Esophagus muscularis mucosa (tissue), 4 donors: ENCODE measurements at regions not wholly inside any gene's neighbourhood (a gene's known extent, or its start where the extent isn't known, plus 50 kb on each side); places are given as distances from the start of the nearest gene placed in this dataset.

Source experiments
- DNase-seq: peaks from one replicate; pipeline ENCODE4 v3.0.0-alpha.2; 2017; ENCODE audit errors: extremely low spot score
- H3K27ac ChIP-seq, 4 donors: fragments of 200-600 bp; sonication (generic); replicated peaks in 1 of 4; 1 replicate in 3 of 4; 2 replicates in 1 of 4; pipeline ENCODE4 v1.5.1; 2016 to 2019; ENCODE audit warnings: mild to moderate bottlenecking in 1 of 4
- H3K27me3 ChIP-seq, 4 donors: fragments of 200-600 bp; sonication (generic); one replicate each; pipeline versions ENCODE4 v1.5.1 to v1.6.0; 2016 to 2019
- H3K36me3 ChIP-seq, 4 donors: fragments of 200-600 bp; sonication (generic); one replicate each; pipeline ENCODE4 v1.5.1; 2016 to 2019
- H3K4me1 ChIP-seq, 4 donors: fragments of 200-600 bp; sonication (generic); one replicate each; pipeline ENCODE4 v1.5.1; 2016 to 2019
- H3K4me3 ChIP-seq, 4 donors: fragments of 200-600 bp; sonication (generic); 1 replicate in 2 of 4; 2 replicates in 2 of 4; pipeline ENCODE4 v1.5.1; 2016 to 2019; ENCODE audit warnings: mild to moderate bottlenecking in 4 of 4, moderate library complexity in 1 of 4
- H3K9me3 ChIP-seq, 4 donors: fragments of 200-600 bp; sonication (generic); 1 replicate in 3 of 4; 2 replicates in 1 of 4; pipeline ENCODE4 v1.5.1; 2016 to 2019
- EP300 ChIP-seq: sonication (generic); formaldehyde crosslinking; IDR thresholded peaks from one replicate; pipeline ENCODE4 v1.6.1; 2017; ENCODE audit warnings: antibody characterized with exemption
- POLR2A ChIP-seq: fragments of 450-650 bp; IDR thresholded peaks from one replicate; pipeline ENCODE4 v1.6.1; 2017; ENCODE audit warnings: antibody characterized with exemption, moderate library complexity, mild to moderate bottlenecking, low read depth
- POLR2AphosphoS5 ChIP-seq, 2 donors: sonication (generic); formaldehyde crosslinking; IDR thresholded peaks; one replicate each; pipeline ENCODE4 v1.6.1; 2017; ENCODE audit warnings: antibody characterized with exemption in 2 of 2
- WGBS: methylation state at CpG from one replicate; pipeline ENCODE4 v1.1.5; 2018; 5-methylcytosine and 5-hydroxymethylcytosine counted together
- intact Hi-C: fragments of 100-400 bp; cut with DNase I; formaldehyde crosslinking; loops from one replicate; pipeline ENCODE4 v1.15.1; 2023
- TF ChIP-seq, protein P1 (sequence below), 3 experiments: fragments of 200-600 bp in 2 of 3; fragments of 450-650 bp in 1 of 3; sonication (generic) in 2 of 3; IDR thresholded peaks; one replicate each; pipeline ENCODE4 v1.5.1; 2017 to 2019; ENCODE audit warnings: antibody characterized with exemption in 3 of 3, mild to moderate bottlenecking in 2 of 3, moderate library complexity in 1 of 3

- peaks cover 0 to 48% (median 2%) of the 10 kb centered on the region in 4 donors for H3K27me3 ChIP-seq
- DNase-seq, result no peak
- 80% methylated on average over 14 of the region's 20 CpGs for WGBS
- intact Hi-C loops, result no loop called here
- H3K9me3 ChIP-seq, result peaks cover 0 to under 1% (median 0%) of the 10 kb centered on the region in 4 donors
- H3K4me1 ChIP-seq, result peaks cover 0 to 4% (median 0%) of the 10 kb centered on the region in 4 donors
- H3K4me3 ChIP-seq, result no peak overlapping the region
- no peaks in the 10 kb centered on the region for H3K36me3 ChIP-seq
- TF ChIP-seq EP300, result no peak
- no peak for TF ChIP-seq POLR2A
- TF ChIP-seq, protein P1, sequence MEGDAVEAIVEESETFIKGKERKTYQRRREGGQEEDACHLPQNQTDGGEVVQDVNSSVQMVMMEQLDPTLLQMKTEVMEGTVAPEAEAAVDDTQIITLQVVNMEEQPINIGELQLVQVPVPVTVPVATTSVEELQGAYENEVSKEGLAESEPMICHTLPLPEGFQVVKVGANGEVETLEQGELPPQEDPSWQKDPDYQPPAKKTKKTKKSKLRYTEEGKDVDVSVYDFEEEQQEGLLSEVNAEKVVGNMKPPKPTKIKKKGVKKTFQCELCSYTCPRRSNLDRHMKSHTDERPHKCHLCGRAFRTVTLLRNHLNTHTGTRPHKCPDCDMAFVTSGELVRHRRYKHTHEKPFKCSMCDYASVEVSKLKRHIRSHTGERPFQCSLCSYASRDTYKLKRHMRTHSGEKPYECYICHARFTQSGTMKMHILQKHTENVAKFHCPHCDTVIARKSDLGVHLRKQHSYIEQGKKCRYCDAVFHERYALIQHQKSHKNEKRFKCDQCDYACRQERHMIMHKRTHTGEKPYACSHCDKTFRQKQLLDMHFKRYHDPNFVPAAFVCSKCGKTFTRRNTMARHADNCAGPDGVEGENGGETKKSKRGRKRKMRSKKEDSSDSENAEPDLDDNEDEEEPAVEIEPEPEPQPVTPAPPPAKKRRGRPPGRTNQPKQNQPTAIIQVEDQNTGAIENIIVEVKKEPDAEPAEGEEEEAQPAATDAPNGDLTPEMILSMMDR (IDR thresholded peaks at IDR 0.05), result no peak
- TF ChIP-seq POLR2AphosphoS5 (IDR thresholded peaks at IDR 0.05), result no peak
- no peak overlapping the region for H3K27ac ChIP-seq
These were observed 80.9 kb upstream of the CTDP1 start for GRCh38 chr18:79598633-79599175.

- H3K27me3 ChIP-seq, result peaks cover 0 to 52% (median 2%) of the 10 kb centered on the region in 4 donors
- WGBS, result 74% methylated on average over 19 of the region's 19 CpGs
- intact Hi-C loops, result no loop called here
- H3K4me1 ChIP-seq, result peaks cover 0 to 4% (median 0%) of the 10 kb centered on the region in 4 donors
- no peak overlapping the region for H3K4me3 ChIP-seq
- H3K9me3 ChIP-seq, result no peaks in the 10 kb centered on the region
- no peak overlapping the region for H3K27ac ChIP-seq
- no peak for DNase-seq
- no peaks in the 10 kb centered on the region for H3K36me3 ChIP-seq
- TF ChIP-seq EP300 (no peak), POLR2AphosphoS5 (IDR thresholded peaks at IDR 0.05) (no peak)
These were observed 80.1 kb upstream of the CTDP1 start for GRCh38 chr18:79599441-79599931.

DNA sequence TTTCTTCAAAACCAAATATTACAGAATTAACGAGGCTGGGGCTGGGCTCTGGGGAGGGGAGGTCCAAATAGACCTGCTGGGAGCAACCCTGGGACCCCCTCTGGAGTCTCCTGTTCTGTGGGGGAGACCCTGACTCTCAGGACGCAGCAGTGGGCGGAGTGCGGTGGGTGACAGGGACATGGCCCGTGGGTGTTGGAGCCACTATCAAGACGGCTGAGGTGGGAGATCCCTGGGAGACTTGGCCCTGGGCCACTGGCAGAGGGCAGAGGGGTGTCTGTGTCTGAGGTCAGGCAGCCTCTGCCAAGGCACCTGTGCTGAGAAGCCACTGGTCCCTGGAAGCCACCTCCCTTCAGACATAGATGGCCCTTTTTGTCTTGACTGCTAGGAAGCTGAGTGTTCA is 79.5 kb upstream of the CTDP1 start:
- no peak for TF ChIP-seq EP300
- TF ChIP-seq, protein P1 (IDR thresholded peaks at IDR 0.05), result no peak
- TF ChIP-seq POLR2AphosphoS5 (IDR thresholded peaks at IDR 0.05), result no peak
- TF ChIP-seq POLR2A, result no peak
- no peaks in the 10 kb centered on the region for H3K36me3 ChIP-seq
- WGBS, result 73% methylated on average over 6 of the region's 6 CpGs
- peaks cover 0 to 4% (median 0%) of the 10 kb centered on the region in 4 donors for H3K4me1 ChIP-seq
- H3K27me3 ChIP-seq, result peaks cover 0 to 53% (median 2%) of the 10 kb centered on the region in 4 donors
- no peak overlapping the region for H3K27ac ChIP-seq
- H3K4me3 ChIP-seq, result no peak overlapping the region
- no peaks in the 10 kb centered on the region for H3K9me3 ChIP-seq
- intact Hi-C loops, result no loop called here
- no peak for DNase-seq

GRCh38 chr18:79600596-79600995 is 79.0 kb upstream of the CTDP1 start:
- H3K36me3 ChIP-seq, result no peaks in the 10 kb centered on the region
- H3K4me1 ChIP-seq, result peaks cover 0 to 4% (median 0%) of the 10 kb centered on the region in 4 donors
- no peak overlapping the region for H3K27ac ChIP-seq
- H3K27me3 ChIP-seq, result peaks cover 0 to 51% (median 2%) of the 10 kb centered on the region in 4 donors
- DNase-seq, result no peak
- intact Hi-C loops, result no loop called here
- no peak for TF ChIP-seq POLR2A
- no peak for TF ChIP-seq POLR2AphosphoS5 (IDR thresholded peaks at IDR 0.05)
- TF ChIP-seq, protein P1 (IDR thresholded peaks at IDR 0.05), result no peak
- no peak for TF ChIP-seq EP300
- WGBS, result 85% methylated on average over 2 of the region's 2 CpGs
- H3K4me3 ChIP-seq, result no peak overlapping the region
- H3K9me3 ChIP-seq, result no peaks in the 10 kb centered on the region

DNA sequence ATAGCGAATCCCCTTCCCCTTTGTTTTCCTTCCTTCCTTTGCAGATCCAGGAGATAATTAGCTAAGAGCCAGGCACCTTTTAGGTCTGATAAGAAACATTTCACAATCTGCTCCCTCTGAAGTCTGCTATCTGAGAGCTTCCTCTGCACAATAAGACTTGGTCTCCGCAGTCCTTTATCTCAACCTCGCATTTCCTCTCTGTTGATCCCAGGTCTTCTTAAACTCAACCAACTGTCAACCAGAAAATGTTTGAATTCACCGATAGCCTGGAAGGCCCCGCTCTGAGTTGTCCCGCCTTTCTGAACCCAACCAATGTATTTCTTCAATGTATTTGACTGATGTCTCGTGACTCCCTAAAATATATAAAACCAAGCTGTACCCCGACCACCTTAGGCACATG is 78.4 kb upstream of the CTDP1 start:
- H3K27me3 ChIP-seq, result peaks cover 0 to 45% (median 2%) of the 10 kb centered on the region in 4 donors
- WGBS, result 73% methylated on average over 8 of the region's 8 CpGs
- TF ChIP-seq, protein P1 (IDR thresholded peaks at IDR 0.05), result no peak
- no peak for TF ChIP-seq POLR2AphosphoS5 (IDR thresholded peaks at IDR 0.05)
- no peak for TF ChIP-seq EP300
- TF ChIP-seq POLR2A, result no peak
- H3K9me3 ChIP-seq, result no peaks in the 10 kb centered on the region
- no peak overlapping the region for H3K4me3 ChIP-seq
- H3K36me3 ChIP-seq, result no peaks in the 10 kb centered on the region
- DNase-seq, result no peak
- intact Hi-C loops, result no loop called here
- H3K27ac ChIP-seq, result no peak overlapping the region
- peaks cover 0 to 4% (median 0%) of the 10 kb centered on the region in 4 donors for H3K4me1 ChIP-seq
